IPS DF 6.9 (cell line): ENCODE measurements at regions not wholly inside any gene's neighbourhood (a gene's known extent, or its start where the extent isn't known, plus 50 kb on each side); places are given as distances from the start of the nearest gene placed in this dataset.

Experiments used
- DNase-seq: peaks from one replicate; pipeline ENCODE4 v3.0.0-alpha.2; 2013; ENCODE audit warnings: low read depth, low spot score
- H3K27ac ChIP-seq: one replicate; pipeline ENCODE4 v1.5.1; 2013; ENCODE audit warnings: low read length, control low read depth
- H3K27me3 ChIP-seq: 2 replicates; pipeline ENCODE4 v1.6.1; 2013; ENCODE audit warnings: mild to moderate bottlenecking, low read length; ENCODE audit not compliant: control insufficient read depth, insufficient read depth
- H3K36me3 ChIP-seq: 2 replicates; pipeline ENCODE4 v1.6.1; 2013; ENCODE audit warnings: low read length; ENCODE audit not compliant: control insufficient read depth, insufficient read depth
- H3K4me1 ChIP-seq: 2 replicates; pipeline ENCODE4 v1.6.1; 2013; ENCODE audit warnings: low read length; ENCODE audit not compliant: control insufficient read depth, insufficient read depth
- H3K4me3 ChIP-seq: 2 replicates; pipeline ENCODE4 v1.5.1; 2013; ENCODE audit warnings: mild to moderate bottlenecking, low read length
- H3K9me3 ChIP-seq: 2 replicates; pipeline ENCODE4 v1.6.1; 2013; ENCODE audit warnings: low read length, inconsistent platforms; ENCODE audit not compliant: control insufficient read depth, insufficient read depth
- WGBS: extraction: QIAGEN DNeasy Blood & Tissue Kit; methylation state at CpG from one replicate; pipeline ENCODE4 v1.1.7; 2013; ENCODE audit warnings: mixed read lengths, missing lambda C conversion rate; ENCODE audit not compliant: insufficient read length, insufficient coverage; 5-methylcytosine and 5-hydroxymethylcytosine counted together

DNA sequence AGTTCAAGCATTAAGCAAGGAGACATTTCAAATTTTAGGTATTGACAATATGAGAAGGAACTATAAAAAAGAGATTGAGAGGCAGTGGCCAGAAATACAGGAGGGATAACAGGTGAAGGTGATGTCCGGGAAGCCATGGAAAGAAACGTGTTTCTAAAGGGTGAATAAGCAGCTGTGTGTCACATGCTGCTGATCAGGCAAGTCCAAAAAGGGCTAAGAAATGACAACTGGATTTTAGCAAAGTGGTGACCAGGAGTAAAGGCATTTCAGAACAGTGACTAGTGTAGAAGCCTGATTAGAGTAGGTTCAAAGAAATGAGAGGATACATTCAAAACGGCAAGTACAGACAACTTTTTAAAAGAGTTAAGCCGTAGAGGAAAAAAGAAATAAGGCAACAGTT is 204.3 kb upstream of the DIO2 start:
- no peak overlapping the region for H3K4me3 ChIP-seq
- DNase-seq, result no peak
- H3K27me3 ChIP-seq, result no peaks in the 10 kb centered on the region
- H3K36me3 ChIP-seq, result no peaks in the 10 kb centered on the region
- no peaks in the 10 kb centered on the region for H3K4me1 ChIP-seq
- H3K27ac ChIP-seq, result no peak overlapping the region
- 73% methylated on average over 1 of the region's 4 CpGs for WGBS
- H3K9me3 ChIP-seq, result no peaks in the 10 kb centered on the region

DNA sequence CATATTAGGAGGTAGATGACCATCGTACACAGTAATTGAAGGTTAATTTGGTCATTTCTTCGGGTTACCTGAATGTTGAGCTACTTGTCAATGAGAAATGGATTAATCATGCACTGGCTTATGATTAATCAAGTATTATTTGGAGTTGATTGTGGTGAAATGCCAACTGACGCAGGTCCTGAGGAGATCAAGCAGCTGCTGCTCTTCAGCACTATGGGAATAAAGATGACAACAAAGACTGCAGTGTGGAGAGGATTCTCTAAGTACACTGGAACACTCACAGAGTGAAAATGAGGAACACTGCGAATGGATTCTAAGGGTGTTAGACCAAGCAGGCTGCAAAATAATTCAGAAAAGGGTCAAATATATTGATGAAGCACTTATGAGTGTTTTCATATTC is 202.8 kb upstream of the DIO2 start:
- no peak for DNase-seq
- H3K4me1 ChIP-seq, result no peaks in the 10 kb centered on the region
- no CpG with 5 or more reads among the region's 4 CpGs for WGBS
- no peaks in the 10 kb centered on the region for H3K9me3 ChIP-seq
- no peak overlapping the region for H3K27ac ChIP-seq
- H3K27me3 ChIP-seq, result no peaks in the 10 kb centered on the region
- H3K36me3 ChIP-seq, result no peaks in the 10 kb centered on the region
- no peak overlapping the region for H3K4me3 ChIP-seq

DNA sequence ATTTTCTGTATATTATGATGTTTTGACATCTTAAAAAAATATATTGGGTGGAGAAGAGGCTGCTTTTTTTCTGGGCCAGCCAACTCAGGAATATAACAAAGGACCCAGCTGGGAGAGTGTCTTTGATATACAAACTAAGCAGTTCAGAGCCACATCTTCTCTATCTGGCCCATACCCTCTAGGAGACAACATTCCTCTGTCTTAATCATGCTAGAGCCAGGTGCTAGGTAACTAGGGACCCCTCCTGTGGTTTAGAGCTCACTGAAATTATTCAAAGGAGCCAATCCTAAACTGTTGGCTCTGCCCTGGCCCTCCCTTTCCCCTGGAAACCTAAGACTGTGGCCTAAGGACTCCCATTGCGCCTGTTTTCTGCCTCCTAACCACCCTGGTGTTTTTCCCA is 193.1 kb upstream of the DIO2 start:
- Histone ChIP-seq H3K4me1 (no peaks in the 10 kb centered on the region), H3K36me3 (no peaks in the 10 kb centered on the region), H3K9me3 (no peaks in the 10 kb centered on the region), H3K4me3 (no peak overlapping the region), H3K27me3 (no peaks in the 10 kb centered on the region), H3K27ac (no peak overlapping the region)
- no CpG with 5 or more reads among the region's 1 CpG for WGBS
- peak; percentile 18 for DNase-seq

DNA sequence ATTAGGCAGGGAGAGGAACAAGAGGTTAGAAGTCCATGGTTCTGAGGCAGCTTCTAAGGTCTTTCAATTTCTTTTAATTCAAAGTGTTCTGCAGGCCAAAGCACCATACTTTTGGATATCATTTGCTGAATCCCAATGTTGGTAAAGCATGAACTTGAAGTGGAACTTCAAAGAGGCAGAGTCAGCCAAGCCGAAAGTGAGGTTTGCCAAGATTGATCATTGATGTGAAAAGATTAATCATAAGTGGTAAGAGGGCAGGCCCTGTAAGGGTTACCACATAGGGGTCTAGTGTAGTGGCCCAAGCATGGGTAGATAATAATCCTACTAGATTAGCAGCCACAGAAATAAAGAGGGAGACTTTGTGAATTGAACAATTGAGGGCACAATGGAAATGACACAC is 191.7 kb upstream of the DIO2 start:
- Histone ChIP-seq H3K4me3 (no peak overlapping the region), H3K27me3 (no peaks in the 10 kb centered on the region), H3K4me1 (no peaks in the 10 kb centered on the region), H3K27ac (no peak overlapping the region), H3K9me3 (no peaks in the 10 kb centered on the region), H3K36me3 (no peaks in the 10 kb centered on the region)
- no peak for DNase-seq
- no CpG with 5 or more reads among the region's 1 CpG for WGBS

DNA sequence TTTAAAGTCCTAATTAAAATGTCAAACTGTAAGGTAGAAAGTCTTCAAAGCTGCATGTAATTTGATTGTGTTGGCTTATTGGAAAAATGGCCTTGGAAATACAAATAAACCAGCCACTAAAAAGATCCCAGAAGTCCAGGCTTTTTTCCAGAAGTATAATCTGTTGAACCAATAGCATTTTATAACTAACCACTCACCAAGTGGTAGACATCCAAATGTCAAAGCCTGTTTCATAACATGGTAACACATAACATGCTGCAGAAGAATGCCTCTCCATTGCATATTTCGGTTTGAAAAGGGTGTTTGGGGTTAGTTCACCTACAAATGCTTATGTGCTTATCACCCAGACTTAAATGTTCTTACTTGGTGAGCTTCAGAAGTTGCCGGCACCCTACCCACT is 183.7 kb upstream of the DIO2 start:
- H3K36me3 ChIP-seq, result no peaks in the 10 kb centered on the region
- no peaks in the 10 kb centered on the region for H3K4me1 ChIP-seq
- H3K9me3 ChIP-seq, result no peaks in the 10 kb centered on the region
- no peak for DNase-seq
- WGBS, result no CpG with 5 or more reads among the region's 2 CpGs
- no peak overlapping the region for H3K4me3 ChIP-seq
- no peaks in the 10 kb centered on the region for H3K27me3 ChIP-seq
- H3K27ac ChIP-seq, result no peak overlapping the region

DNA sequence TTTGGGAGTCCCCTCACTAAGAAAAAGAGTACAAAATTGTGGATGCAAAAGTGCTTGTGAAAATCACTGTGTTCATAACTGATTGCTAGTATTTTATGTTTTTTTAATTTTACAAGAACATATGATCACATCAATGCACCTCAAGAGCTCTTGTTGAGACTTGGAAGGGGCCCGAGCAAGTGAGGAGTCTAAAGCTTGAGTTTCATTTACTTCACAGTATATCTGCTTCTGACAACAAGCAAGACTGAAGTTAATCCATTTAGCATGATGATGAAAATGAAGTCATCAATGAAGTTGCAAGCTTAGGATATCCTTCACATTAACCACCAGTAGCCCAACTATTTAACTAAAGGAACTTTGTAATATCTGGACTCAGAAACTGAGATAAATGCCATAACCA is 182.5 kb upstream of the DIO2 start:
- no peak overlapping the region for H3K4me3 ChIP-seq
- no CpG with 5 or more reads among the region's 1 CpG for WGBS
- H3K4me1 ChIP-seq, result no peaks in the 10 kb centered on the region
- DNase-seq, result no peak
- no peaks in the 10 kb centered on the region for H3K36me3 ChIP-seq
- H3K27me3 ChIP-seq, result no peaks in the 10 kb centered on the region
- H3K27ac ChIP-seq, result no peak overlapping the region
- no peaks in the 10 kb centered on the region for H3K9me3 ChIP-seq

DNA sequence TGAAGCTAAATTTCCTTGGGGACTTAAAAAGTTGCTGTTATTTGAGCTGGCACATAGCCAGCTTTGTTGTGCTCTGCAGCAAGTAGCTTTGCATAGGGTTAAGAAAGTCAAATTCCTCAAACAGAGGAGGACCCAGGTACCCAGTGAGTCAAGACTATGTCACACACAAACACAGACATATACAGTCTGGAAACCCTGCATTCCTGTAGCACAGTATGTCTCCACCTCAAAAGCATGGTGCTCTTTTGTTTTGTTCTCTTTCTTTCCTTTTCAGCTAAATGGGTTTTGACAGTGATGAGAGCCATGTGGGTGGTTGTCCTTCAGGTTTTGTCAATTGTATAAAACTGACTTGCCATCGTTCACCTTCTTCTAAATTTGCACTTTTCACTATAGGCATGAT is 179.6 kb upstream of the DIO2 start:
- no CpG with 5 or more reads among the region's 1 CpG for WGBS
- H3K4me1 ChIP-seq, result no peaks in the 10 kb centered on the region
- H3K36me3 ChIP-seq, result no peaks in the 10 kb centered on the region
- H3K9me3 ChIP-seq, result no peaks in the 10 kb centered on the region
- no peak overlapping the region for H3K27ac ChIP-seq
- H3K4me3 ChIP-seq, result no peak overlapping the region
- no peaks in the 10 kb centered on the region for H3K27me3 ChIP-seq
- peak; percentile 16 for DNase-seq

DNA sequence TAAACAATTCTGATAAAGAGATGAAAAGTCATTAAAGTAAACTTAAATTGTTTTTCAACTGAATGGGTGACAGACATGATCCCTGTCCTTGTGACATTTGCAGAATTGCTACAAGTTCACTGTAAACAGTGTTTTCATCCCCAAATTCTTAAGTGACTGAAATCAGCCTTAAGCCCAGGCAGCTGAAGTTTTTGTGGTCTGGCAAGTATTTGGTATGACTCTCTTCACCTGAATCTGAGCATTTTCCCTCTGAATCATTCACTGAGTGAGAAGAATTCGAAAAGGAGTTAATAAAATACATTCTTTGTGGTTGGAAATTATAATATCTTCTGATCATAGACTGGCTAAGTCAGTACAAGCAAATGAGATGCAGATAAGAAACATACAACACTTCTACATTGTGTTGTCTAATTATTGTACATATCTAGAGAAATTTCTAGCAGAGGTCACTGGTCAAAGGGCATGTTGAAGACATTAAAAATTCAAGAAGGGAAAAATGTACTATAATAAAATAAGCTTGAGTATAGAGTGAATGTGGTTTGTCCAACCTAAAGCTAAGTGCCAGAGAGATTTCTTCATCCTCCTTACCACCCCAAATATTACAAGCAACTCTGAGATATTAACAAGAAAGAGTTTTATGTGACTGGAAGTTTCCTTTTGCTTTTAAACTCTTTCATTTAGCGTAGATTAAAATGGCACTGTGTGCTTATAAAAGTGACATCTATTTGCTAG is 177.8 kb upstream of the DIO2 start:
- Histone ChIP-seq H3K27ac (no peak overlapping the region), H3K4me3 (no peak overlapping the region), H3K9me3 (no peaks in the 10 kb centered on the region), H3K4me1 (no peaks in the 10 kb centered on the region), H3K36me3 (no peaks in the 10 kb centered on the region), H3K27me3 (no peaks in the 10 kb centered on the region)
- no CpG with 5 or more reads among the region's 2 CpGs for WGBS
- DNase-seq, result no peak

DNA sequence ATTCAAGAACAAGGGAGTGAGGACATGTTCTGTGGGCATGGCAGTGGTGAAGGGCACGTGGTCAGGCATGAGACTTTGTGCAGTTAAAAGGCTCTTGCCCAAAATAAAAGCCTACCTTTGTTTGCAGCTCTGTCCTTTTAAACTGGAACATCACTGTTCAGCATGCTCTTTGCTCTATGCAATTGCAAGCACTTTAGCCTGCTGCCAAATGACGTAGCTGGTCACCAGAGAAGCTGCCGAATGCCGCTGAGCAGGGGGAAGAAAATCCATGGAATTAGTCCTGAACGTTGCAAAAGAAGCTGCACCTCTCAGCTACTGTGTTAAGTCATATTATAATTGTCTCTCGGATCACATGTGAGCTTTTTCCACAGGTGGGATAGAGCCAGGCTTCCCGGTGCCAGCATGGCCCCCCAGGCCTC is 176.3 kb upstream of the DIO2 start:
- Histone ChIP-seq H3K27ac (no peak overlapping the region), H3K9me3 (no peaks in the 10 kb centered on the region), H3K4me1 (no peaks in the 10 kb centered on the region), H3K4me3 (no peak overlapping the region), H3K36me3 (no peaks in the 10 kb centered on the region), H3K27me3 (no peaks in the 10 kb centered on the region)
- no peak for DNase-seq
- no CpG with 5 or more reads among the region's 7 CpGs for WGBS

DNA sequence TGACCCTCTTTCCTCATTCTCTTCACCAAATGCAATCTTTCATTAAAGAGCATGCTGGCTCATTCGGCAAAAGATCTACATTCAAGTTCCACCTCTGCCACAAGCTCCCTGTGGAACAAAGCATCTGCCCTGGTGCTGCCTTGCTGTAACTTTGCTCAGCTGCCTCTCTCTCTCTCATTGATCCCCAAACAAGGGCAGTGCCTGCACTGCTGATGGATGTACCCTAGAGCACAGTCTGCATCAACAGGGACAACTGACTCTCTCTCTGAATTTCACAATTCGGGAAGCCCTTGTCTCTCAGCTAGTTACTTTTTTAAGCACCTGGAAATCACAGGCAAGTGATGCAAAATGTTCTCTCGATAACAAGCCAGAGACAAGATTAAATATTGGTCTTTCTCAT is 174.0 kb upstream of the DIO2 start:
- no peak overlapping the region for H3K4me3 ChIP-seq
- H3K27ac ChIP-seq, result no peak overlapping the region
- H3K4me1 ChIP-seq, result no peaks in the 10 kb centered on the region
- H3K36me3 ChIP-seq, result no peaks in the 10 kb centered on the region
- H3K9me3 ChIP-seq, result no peaks in the 10 kb centered on the region
- DNase-seq, result no peak
- no peaks in the 10 kb centered on the region for H3K27me3 ChIP-seq
- no CpG with 5 or more reads among the region's 3 CpGs for WGBS

DNA sequence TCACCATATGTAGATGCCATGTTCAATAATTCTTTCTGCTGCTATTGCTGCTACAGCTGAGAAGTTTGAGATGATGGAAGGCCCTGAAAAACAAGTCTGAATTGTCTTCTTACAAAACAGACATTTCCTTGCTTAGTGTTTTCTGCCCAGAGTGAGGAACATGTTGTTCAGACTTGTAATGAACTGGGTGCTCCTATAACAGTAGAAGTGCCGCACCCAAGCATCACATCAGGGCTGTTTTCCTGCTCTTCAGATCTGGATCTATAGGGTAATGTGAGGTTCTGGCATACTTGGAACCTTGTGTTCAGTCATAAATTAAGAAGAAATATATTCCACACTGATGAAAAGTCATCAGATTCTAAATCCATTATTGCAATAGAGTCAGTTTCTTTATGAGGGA is 171.9 kb upstream of the DIO2 start:
- WGBS, result no CpG with 5 or more reads among the region's 1 CpG
- no peaks in the 10 kb centered on the region for H3K36me3 ChIP-seq
- H3K9me3 ChIP-seq, result no peaks in the 10 kb centered on the region
- H3K27ac ChIP-seq, result no peak overlapping the region
- DNase-seq, result no peak
- no peak overlapping the region for H3K4me3 ChIP-seq
- no peaks in the 10 kb centered on the region for H3K4me1 ChIP-seq
- H3K27me3 ChIP-seq, result no peaks in the 10 kb centered on the region
